ENCODE measurements at regions not wholly inside any gene's neighbourhood (a gene's known extent, or its start where the extent isn't known, plus 50 kb on each side); places are given as distances from the start of the nearest gene placed in this dataset.

- Histone ChIP-seq H3K27me3 (ENCODE audit: control insufficient read depth in 1 of 2, insufficient read depth in 2 of 2, low read length in 2 of 2) (0 out of 5 replicates have a peak, but pooled peaks cover 0 to 2% of the 10 kb centered on the region in 2 experiments), H3K36me3 (replicated peaks in 1 of 2; ENCODE audit: control insufficient read depth in 1 of 2, insufficient read depth in 2 of 2, low read length in 2 of 2) (no peaks in the 10 kb centered on the region), H3K27ac (ENCODE audit: extremely low read length, insufficient read depth, low read length) (no peak overlapping the region), H2AFZ (ENCODE audit: low read length) (no peak overlapping the region), H3K4me1 (ENCODE audit: insufficient read depth, low read length) (peaks cover 62% of the 10 kb centered on the region), H3K4me3 (replicated peaks in 1 of 3; ENCODE audit: insufficient read depth in 1 of 3, low read depth in 2 of 3, low read length in 3 of 3) (no peak overlapping the region), H3K9ac (ENCODE audit: insufficient read depth, low read depth, low read length) (no peak overlapping the region), H3K9me3 (ENCODE audit: low read length) (no peaks in the 10 kb centered on the region), H3K4me2 (ENCODE audit: low read depth, low read length) (no peak overlapping the region), H4K20me1 (ENCODE audit: insufficient read depth, low read length) (no peaks in the 10 kb centered on the region), H3K79me2 (ENCODE audit: insufficient read depth, low read length) (no peaks in the 10 kb centered on the region)
- in situ Hi-C loops (cut with HindIII; ENCODE audit: extremely low pct_ligation_motif_present, low pct_unique_long_range_greater_than_20kb) (no loop called here), intact Hi-C loops (cut with micrococcal nuclease; ENCODE audit: unreplicated experiment) (no loop called here)
- ATAC-seq (no peak), FAIRE-seq (no peak), DNase-seq (ENCODE audit: low spot score) (no peak)
- 56% methylated on average over 2 of the region's 2 CpGs for WGBS (ENCODE audit: low lambda C conversion rate)
- no TSS peak for BruUV-seq (replicated peaks)
- no peak for TF ChIP-seq THAP8 (CRISPR knock-in tag; IDR thresholded peaks at IDR 0.05; ENCODE audit: borderline replicate concordance)
- no peak for TF ChIP-seq STAT5B (CRISPR knock-in tag; IDR thresholded peaks at IDR 0.05)
- no peak for TF ChIP-seq SP1 (IDR thresholded peaks at IDR 0.05)
- TF ChIP-seq SP1 (CRISPR knock-in tag; IDR thresholded peaks at IDR 0.05), result no peak
- no peak for TF ChIP-seq FOXA3 (CRISPR knock-in tag; IDR thresholded peaks at IDR 0.05)
- no peak for TF ChIP-seq ZBTB1 (CRISPR knock-in tag; IDR thresholded peaks at IDR 0.05; ENCODE audit: borderline replicate concordance)
- no peak for TF ChIP-seq GPBP1L1 (CRISPR knock-in tag; IDR thresholded peaks at IDR 0.05)
- no peak for TF ChIP-seq NR2F6 (IDR thresholded peaks at IDR 0.05)
- no peak for TF ChIP-seq NR2F6 (CRISPR knock-in tag; IDR thresholded peaks at IDR 0.05)
- TF ChIP-seq SRY (CRISPR knock-in tag; IDR thresholded peaks at IDR 0.05), result no peak
- TF ChIP-seq ZNF775 (CRISPR knock-in tag; IDR thresholded peaks at IDR 0.05; ENCODE audit: borderline replicate concordance), result no peak
- no peak for TF ChIP-seq ZBED4 (CRISPR knock-in tag; IDR thresholded peaks at IDR 0.05; ENCODE audit: borderline replicate concordance)
- TF ChIP-seq EP300 (IDR thresholded peaks at IDR 0.05; ENCODE audit: low read depth in 2 of 2, low read length in 2 of 2), result no peak
- no peak for TF ChIP-seq EP300 (CRISPR knock-in tag; IDR thresholded peaks at IDR 0.05; ENCODE audit: borderline replicate concordance)
- no peak for TF ChIP-seq GATAD2A (CRISPR knock-in tag; IDR thresholded peaks at IDR 0.05)
- TF ChIP-seq NR2C2 (CRISPR knock-in tag; IDR thresholded peaks at IDR 0.05; ENCODE audit: borderline replicate concordance), result no peak
- no peak for TF ChIP-seq ATF6 (CRISPR knock-in tag; conservative IDR thresholded peaks at IDR 0.05)
- TF ChIP-seq GPN1 (CRISPR knock-in tag; IDR thresholded peaks at IDR 0.05; ENCODE audit: borderline replicate concordance), result no peak
- TF ChIP-seq IRX3 (CRISPR knock-in tag; IDR thresholded peaks at IDR 0.05; ENCODE audit: borderline replicate concordance, low read depth), result no peak
- ChIA-PET CTCF (ENCODE audit: low intra/inter-chr PET ratio, low total read pairs) (interaction anchor here (0.7 kb wide), 1 partner anchor 182 kb away, joined by 3 read pairs; no protein-coding TSS in a partner anchor), POLR2A (interaction anchor here (1.1 to 1.4 kb wide), 2 partner anchors 8 to 168 kb away, joined by 3 to 4 read pairs; no protein-coding TSS in a partner anchor)
Observed at GRCh38 chr1:116320874-116321273, 52.2 kb upstream of the ATP1A1 start.
